Hematopoietic multipotent progenitor cell (in vitro differentiated cells): ENCODE measurements at regions not wholly inside any gene's neighbourhood (a gene's known extent, or its start where the extent isn't known, plus 50 kb on each side); places are given as distances from the start of the nearest gene placed in this dataset.

ENCODE experiments used
- DNase-seq, 3 donors: peaks; one replicate each; pipeline ENCODE4 v3.0.0-alpha.2; 2011 to 2015; ENCODE audit warnings: low read depth in 2 of 3, low spot score in 2 of 3

DNA sequence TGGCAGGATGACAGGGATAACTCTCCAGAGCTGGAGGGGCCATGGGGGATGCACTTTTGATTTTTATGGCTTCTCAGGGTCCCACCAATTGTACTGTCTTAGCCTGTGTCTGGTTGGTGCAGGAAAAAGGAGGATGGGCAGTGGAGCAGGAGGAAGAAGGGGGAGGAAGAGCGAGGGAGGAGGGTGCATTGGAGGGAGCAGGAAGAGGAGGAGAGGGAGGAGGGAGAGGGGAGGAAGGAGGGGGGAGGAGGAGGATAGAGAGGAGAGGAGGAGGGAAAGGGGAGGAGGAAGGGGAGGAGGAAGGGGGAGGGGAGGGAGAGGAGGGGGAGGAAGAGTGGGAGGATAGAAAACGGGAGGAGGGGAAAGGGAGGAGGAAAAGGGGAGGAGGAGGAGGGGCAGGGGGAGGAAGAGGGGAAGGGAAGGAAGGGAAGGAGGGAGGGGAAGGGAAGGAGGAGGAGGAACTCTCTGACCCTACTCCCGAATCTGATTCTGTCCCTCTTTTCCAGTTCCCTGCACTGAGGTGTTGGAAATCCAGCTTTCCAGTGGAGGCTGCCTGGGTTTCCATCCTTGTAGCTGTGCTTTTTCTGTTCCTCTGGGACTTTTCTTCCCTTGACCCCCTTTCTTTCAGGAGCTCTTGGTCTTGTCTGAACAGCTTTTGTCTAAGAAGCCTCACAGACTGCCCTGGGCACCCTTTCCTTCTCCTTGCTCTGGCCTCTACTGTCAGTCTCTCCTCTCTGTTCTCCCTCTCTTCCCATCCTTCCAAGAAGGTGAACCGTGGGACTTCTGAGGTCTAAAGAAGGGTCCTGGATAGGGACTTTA, 149.4 kb downstream of the DHX35 start:
- no peak for DNase-seq

- no peak for DNase-seq
Observed at GRCh38 chr20:39110819-39111136, 148.6 kb downstream of the DHX35 start.

DNA sequence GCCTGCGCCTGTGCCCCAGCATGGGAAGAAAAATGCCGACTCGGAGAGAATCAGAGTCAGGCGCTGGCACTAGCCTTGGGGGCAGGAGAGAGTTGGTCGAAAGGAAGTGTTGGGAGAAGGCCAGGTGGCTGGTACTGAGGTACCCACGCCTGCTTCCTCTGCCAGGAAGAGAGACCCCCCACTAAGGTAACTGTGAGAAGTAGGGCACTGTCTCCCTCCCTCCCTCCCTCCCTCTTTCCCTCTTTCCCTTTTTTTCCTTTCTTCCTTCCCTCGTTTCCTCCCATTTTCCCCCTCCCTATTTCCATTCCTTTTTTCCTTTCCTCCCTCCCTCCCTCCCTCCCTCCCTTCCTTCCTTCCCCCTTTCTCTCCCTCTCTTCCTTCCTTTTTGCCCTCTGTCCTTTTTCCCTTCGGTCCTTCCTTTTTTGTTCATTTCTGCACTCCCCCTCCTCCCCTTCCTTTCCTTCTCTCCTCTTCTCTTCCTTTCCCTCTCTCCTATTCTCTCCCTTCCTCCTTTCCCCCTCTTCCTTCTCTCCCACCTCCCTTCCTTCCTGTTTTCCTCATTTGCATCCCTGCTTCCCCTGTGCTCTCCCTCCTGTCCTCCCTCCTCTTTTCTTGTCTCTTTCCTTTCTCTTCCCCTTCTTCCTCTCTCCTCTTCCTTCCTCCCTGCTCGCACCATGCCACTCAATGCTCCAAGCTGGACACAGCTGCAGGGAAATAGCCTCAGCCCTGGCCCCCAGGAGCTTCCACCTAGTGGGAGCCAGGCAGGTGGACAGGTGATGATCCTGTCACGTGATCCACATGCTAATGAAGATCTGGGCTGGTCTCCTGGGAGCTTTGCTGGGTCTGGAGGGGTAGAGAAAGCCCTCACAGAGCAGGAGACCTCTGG, 148.0 kb downstream of the DHX35 start:
- no peak for DNase-seq

DNA sequence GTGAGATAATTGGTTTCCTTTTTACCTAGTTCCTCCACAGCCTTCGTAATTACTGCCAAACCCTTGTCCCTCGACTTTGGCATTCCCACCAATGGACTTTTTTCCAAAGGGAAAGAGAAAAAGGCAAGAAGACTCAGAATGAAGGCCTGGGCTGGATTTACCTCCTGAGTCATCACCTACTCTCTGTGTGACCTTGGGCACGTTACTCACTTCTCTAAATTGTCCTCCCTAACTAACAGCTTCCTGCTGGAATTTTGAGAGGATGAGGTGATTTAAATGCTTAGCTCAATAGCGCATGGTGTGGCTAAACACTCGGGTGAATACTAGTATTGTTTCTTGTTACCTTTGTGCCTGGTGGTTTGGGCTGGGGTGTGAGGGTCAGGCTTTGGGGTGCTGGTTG, 146.6 kb downstream of the DHX35 start:
- DNase-seq: no peak

DNA sequence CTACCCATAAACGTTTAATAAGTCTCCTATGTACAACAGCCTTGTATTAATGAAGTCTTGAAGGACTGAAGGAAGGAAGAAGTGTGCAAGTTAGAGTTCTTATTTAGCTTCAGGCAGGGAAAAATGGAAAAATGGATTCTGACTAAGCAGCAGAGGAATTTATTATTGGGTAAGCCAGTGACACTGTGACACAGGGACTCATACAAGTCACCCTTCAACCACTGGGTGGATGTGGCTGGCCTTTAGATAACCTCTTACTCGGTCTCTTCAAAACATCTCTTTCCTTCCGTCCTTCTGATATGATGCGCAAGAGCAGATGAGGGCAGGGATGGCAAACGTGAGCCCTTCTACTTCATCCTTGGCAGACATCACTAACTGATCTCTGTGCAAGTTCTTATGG, 145.6 kb downstream of the DHX35 start:
- DNase-seq: no peak

GRCh38 chr20:39106791-39107190, 144.6 kb downstream of the DHX35 start:
- DNase-seq: no peak

DNA sequence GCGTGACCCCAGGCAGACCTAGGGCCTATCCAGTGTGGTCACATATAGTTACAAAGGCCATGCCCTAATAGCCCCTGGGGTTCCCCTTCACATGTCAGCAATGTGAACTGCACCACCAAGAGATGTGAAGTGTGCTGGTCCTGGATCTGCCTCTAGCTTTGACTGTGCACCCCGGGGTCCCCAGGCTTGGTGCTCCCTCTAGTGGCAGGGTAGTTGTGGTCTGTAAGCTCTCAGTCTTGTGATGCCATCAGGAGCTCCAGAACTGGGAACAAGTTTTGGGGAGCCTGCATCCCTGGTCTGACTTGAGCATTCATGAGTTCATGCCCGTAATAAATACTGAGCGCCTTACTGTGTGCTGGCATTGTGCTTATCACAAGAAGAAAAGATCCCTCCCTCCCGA, 143.4 kb downstream of the DHX35 start:
- no peak for DNase-seq

DNA sequence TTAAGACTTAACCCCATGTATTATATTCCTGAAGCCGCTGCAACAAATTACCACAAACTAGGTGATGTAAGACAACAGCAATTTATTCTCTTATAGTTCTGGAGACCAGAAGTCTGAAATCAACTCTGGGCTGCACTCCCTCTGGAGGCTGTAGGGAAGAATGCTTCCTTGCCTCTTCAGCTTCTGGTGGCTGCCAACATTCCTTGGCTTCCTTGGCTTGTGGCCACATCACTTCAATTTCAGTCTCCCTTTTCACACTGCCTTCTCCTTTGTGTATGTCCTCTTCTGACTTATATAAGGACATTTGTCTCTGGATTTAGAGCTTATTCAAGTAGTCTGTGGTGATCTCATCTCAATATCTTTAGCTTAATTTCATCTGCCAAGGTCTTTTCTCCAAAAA, 141.6 kb downstream of the DHX35 start:
- no peak for DNase-seq

DNA sequence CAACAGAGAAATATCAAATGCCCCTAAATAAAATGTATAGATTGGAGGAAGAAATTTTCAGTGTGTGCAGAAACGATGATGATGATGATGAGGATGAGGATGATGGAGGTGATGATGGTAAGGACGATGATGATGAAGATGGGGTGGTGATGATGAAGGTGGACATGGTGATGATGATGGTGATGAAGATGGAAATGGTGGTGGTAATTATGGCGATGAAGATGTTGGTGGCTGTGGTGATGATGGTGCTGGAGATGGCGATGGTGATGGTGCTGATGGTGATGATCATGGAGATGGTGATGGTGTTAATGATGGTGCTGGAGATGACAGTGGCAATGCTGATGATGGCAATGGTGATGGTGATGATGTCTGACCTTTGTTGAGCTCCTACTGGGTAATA, 141.2 kb downstream of the DHX35 start:
- no peak for DNase-seq

GRCh38 chr20:39101895-39102294, 139.8 kb downstream of the DHX35 start:
- no peak for DNase-seq

DNA sequence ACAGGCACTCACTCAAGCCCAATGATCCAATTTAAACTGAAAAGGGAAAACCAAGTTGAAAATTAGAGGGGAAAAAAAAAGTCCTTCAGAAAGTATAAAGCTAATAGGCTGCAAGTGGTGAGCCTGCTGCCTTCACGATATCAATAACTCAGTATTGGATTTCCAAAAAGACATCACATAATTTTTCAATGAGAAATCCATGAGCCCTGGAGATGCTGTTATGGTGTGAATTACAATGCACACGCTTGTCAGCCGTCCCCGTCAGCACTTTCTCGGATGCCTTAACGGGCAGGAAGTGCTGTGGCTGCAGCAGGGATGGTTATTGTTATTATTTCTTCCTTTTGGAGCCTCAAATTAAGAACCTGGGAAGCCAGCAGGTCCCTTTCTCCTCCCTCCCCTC, 138.5 kb downstream of the DHX35 start:
- no peak for DNase-seq

GRCh38 chr20:39097889-39098288, 135.7 kb downstream of the DHX35 start:
- peak in 1 of 3 donors; percentile 9 for DNase-seq

DNA sequence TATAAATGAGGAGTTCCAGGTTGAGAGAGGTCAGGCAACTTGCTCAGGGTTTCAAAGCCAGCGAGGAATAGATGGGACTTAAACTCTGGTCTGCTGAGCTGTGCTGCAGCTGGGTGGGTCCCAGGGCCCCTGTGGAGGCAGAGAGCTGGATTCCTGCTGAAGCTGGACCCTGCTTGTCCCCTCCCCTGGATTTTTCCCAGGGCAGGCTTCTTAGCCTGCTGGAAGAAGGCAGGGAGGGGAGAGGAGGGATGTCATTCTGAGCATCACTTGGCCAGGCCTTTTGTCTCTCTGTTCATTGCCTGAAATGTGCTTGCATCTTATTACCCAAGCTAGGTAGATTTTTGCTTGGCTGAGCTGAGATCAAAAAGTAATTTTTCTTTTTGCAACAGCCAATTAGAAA, 133.7 kb downstream of the DHX35 start:
- no peak for DNase-seq

GRCh38 chr20:39094391-39094790, 132.2 kb downstream of the DHX35 start:
- no peak for DNase-seq

DNA sequence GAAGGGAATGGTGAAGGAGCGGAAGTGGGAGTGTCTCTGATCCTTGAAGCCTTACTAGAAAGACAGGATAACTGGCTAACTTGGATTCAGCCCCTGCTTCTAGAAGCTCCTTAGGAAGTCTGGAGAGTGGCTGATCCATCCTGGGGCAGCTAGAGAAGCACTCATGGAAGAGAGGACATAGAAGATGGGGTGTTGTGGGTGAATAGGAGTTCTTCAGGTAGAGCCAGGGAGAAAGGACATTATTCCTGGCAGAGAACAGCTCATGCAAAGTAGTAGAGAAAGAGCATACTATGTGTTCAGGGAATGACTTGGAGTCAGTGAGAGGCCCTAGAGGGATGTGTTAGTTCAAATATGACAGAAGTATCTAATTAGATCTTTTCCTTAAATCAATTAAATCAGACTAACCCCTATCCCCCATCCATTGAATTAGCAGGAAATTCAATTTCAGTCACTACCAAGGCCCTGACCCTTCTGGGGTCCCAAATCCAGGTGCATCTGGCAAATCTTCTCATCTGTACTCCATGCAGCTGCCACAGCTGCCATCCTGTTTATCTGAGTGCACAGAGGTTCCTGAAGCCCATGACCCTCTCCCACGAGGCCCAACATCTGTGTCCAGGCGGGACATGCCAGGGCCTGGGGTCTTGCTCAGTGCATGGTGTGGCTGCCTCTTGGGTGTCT, 130.7 kb downstream of the DHX35 start:
- no peak for DNase-seq

DNA sequence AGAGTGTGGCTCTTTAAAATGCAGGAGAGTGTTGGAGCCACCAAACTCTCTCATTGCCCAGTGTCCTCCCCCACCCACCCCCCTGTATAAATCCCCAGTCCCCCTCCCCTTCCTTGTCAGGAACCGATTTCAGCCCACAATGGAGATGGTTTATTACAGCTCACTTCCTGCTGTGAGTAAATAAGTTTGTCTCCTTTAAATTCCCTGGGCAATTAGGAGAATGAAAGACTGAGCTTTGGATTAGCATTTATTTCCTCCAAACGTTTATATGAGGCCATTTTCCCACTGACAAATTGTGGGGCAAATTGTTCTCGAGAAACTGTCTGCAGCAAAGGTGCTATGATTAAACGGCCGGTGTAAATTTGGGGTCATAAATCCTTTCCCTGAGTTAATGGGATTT, 128.8 kb downstream of the DHX35 start:
- DNase-seq: no peak

GRCh38 chr20:39089797-39090196, 127.7 kb downstream of the DHX35 start:
- DNase-seq: no peak
